MCF 10A (cell line): ENCODE measurements at regions not wholly inside any gene's neighbourhood (a gene's known extent, or its start where the extent isn't known, plus 50 kb on each side); places are given as distances from the start of the nearest gene placed in this dataset.

ENCODE experiments used
- BruUV-seq: library from RNA; stranded (reverse); fragments of 400-500 nt; replicated peaks from 2 replicates; lab custom pipeline; 2021; lab: Mats Ljungman, UMichigan
- CTCF ChIA-PET: fragments of 300-600 bp; sonication (Branson Sonifier 250); formaldehyde crosslinking; extraction: SDS; loops from one replicate; lab custom pipeline; 2021; ENCODE audit warnings: antibody characterized with exemption, inconsistent platforms; lab: Yijun Ruan, JAX
- POLR2A ChIA-PET: fragments of 300-600, 350-650 bp; sonication (Branson Sonifier 250); formaldehyde crosslinking; extraction: SDS; loops from one replicate; lab custom pipeline; 2020; ENCODE audit warnings: antibody characterized with exemption, inconsistent platforms; lab: Yijun Ruan, JAX
- DNase-seq: peaks from one replicate; pipeline ENCODE4 v3.0.0-alpha.2; 2018; ENCODE audit not compliant: unreplicated experiment
- H3K27ac Mint-ChIP-seq: one replicate; pipeline ENCODE4 v1.8.0; 2022; ENCODE audit warnings: mild to moderate bottlenecking, low read depth, mixed read lengths; ENCODE audit not compliant: unreplicated experiment
- H3K27me3 Mint-ChIP-seq: one replicate; pipeline ENCODE4 v1.8.0; 2022; ENCODE audit warnings: mixed read lengths; ENCODE audit not compliant: insufficient read depth, unreplicated experiment
- H3K36me3 Mint-ChIP-seq: one replicate; pipeline ENCODE4 v1.8.0; 2022; ENCODE audit warnings: mild to moderate bottlenecking, moderate library complexity, mixed read lengths; ENCODE audit not compliant: insufficient read depth, unreplicated experiment
- H3K4me1 Mint-ChIP-seq: one replicate; pipeline ENCODE4 v1.8.0; 2022; ENCODE audit warnings: mixed read lengths; ENCODE audit not compliant: insufficient read depth, unreplicated experiment
- H3K4me3 Mint-ChIP-seq: one replicate; pipeline ENCODE4 v1.8.0; 2022; ENCODE audit warnings: mild to moderate bottlenecking, moderate library complexity, mixed read lengths; ENCODE audit not compliant: unreplicated experiment
- H3K9me3 Mint-ChIP-seq: one replicate; pipeline ENCODE4 v1.8.0; 2022; ENCODE audit warnings: mixed read lengths; ENCODE audit not compliant: unreplicated experiment
- CTCF ChIP-seq: fragments of 200-600 bp; IDR thresholded peaks from one replicate; pipeline ENCODE4 v1.8.0; 2022; ENCODE audit warnings: antibody characterized with exemption, mild to moderate bottlenecking; ENCODE audit not compliant: unreplicated experiment
- intact Hi-C: fragments of 100-400 bp; cut with micrococcal nuclease; formaldehyde crosslinking; loops from 2 replicates; pipeline ENCODE4 v1.14.1; 2022

GRCh38 chr6:28767133-28767532 is 156.7 kb downstream of the TRIM27 start:
- H3K4me1 Mint-ChIP-seq, result peaks cover 15% of the 10 kb centered on the region
- H3K36me3 Mint-ChIP-seq, result no peaks in the 10 kb centered on the region
- intact Hi-C loops, result no loop called here
- no peak for DNase-seq
- peaks cover 23% of the 10 kb centered on the region for H3K27me3 Mint-ChIP-seq
- no peak overlapping the region for H3K4me3 Mint-ChIP-seq
- ChIA-PET POLR2A (interaction anchor here (1.6 kb wide), 1 partner anchor 20 kb away, joined by 5 read pairs; no protein-coding TSS in a partner anchor), CTCF (interaction anchor here (1.0 kb wide), 1 partner anchor 249 kb away, joined by 3 read pairs; no protein-coding TSS in a partner anchor)
- H3K9me3 Mint-ChIP-seq, result no peaks in the 10 kb centered on the region
- no TSS peak for BruUV-seq
- TF ChIP-seq CTCF, result no peak
- no peak overlapping the region for H3K27ac Mint-ChIP-seq

- POLR2A ChIA-PET, result no interaction called here
- Mint-ChIP-seq H3K9me3 (no peaks in the 10 kb centered on the region), H3K27ac (no peak overlapping the region), H3K4me1 (peaks cover 20% of the 10 kb centered on the region), H3K27me3 (peaks cover 25% of the 10 kb centered on the region), H3K4me3 (no peak overlapping the region), H3K36me3 (no peaks in the 10 kb centered on the region)
- CTCF ChIA-PET, result no interaction called here
- intact Hi-C loops, result no loop called here
- no TSS peak for BruUV-seq
- TF ChIP-seq CTCF, result no peak
- DNase-seq, result no peak
Measured at GRCh38 chr6:28767691-28768090, 156.1 kb downstream of the TRIM27 start.

- peaks cover 24% of the 10 kb centered on the region for H3K4me1 Mint-ChIP-seq
- POLR2A ChIA-PET, result interaction anchor here (0.6 kb wide), 1 partner anchor 170 kb away, joined by 3 read pairs; no protein-coding TSS in a partner anchor
Measured at GRCh38 chr6:28768187-28768913, 155.4 kb downstream of the TRIM27 start.

More at GRCh38 chr6:28768187-28768913, 155.4 kb downstream of the TRIM27 start:
- Mint-ChIP-seq H3K9me3 (no peaks in the 10 kb centered on the region), H3K4me3 (no peak overlapping the region), H3K27ac (no peak overlapping the region), H3K36me3 (no peaks in the 10 kb centered on the region), H3K27me3 (peaks cover 31% of the 10 kb centered on the region)
- DNase-seq, result no peak
- BruUV-seq, result no TSS peak
- intact Hi-C loops, result no loop called here
- no peak for TF ChIP-seq CTCF
- CTCF ChIA-PET, result interaction anchor here (0.6 to 1.8 kb wide), 4 partner anchors 8 to 275 kb away, joined by 3 to 4 read pairs (median 4); no protein-coding TSS in a partner anchor
